Kidney tubule cell (primary cell): ENCODE measurements at regions not wholly inside any gene's neighbourhood (a gene's known extent, or its start where the extent isn't known, plus 50 kb on each side); places are given as distances from the start of the nearest gene placed in this dataset.

Experiments
- DNase-seq: peaks from one replicate; pipeline ENCODE4 v3.0.0-alpha.2; 2018; ENCODE audit warnings: low spot score

DNA sequence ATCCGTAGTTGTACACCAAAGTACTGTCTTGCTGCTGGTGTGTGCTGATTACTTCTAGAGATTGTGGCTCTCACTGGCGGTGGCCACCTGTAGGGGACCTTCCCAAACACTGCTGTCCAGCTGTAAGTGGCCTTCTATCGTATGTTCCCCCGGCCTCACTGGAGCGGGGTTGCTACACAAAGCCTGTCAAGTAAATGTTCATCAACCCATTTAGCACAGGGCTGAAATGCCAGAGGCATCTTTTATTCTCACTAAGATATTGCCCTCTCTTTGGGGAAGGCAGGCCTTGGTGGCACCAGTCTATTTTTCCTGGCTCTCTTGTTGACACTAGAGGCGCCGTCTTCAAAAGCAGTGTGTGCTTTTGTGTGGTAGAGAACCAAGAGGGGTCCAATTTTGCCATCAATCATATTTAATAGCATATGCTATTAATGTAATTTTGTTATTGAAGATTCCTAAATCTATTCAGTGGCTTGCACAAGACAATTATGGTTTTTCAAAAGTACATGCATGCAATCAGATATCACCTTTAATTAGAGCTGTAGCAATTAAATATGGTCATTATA, 514.4 kb upstream of the SALL1 start:
- no peak for DNase-seq

DNA sequence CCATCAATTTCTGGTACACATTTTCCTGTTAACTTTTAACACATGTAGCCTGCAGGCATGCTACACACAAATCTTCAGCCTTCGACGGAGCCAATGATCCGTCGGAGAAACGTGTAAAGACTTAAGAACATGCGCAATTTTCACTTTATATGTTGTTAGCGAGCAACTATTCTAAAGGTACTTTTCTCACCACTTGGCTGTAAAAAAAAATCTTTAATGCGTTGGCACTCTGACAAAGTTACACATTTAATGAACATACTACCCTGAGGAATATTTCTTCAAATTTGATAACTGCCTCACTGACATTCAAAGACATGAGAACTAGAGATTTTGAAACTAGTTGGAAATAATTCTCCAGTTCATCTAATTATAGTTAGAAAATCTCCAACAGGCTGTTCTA, 507.5 kb upstream of the SALL1 start:
- no peak for DNase-seq

DNA sequence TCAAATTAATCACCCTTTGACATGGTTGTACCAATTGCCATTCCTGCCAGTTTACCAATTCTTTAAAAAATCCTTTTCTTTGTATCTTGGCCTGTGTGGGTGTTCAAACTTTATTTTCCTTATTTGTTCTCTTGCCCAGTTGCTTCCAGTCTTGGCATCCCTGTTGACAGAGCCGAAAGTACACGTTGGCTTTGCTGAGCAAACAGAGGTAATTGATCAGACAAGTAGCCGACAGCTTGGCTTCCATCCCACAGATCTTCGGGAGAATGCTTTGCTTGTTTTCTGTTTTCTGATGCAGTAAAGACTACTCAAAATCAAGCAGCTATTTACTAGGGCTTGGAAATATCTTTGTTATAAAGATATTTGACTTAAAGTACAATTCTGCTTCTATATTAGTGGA, 506.8 kb upstream of the SALL1 start:
- no peak for DNase-seq

DNA sequence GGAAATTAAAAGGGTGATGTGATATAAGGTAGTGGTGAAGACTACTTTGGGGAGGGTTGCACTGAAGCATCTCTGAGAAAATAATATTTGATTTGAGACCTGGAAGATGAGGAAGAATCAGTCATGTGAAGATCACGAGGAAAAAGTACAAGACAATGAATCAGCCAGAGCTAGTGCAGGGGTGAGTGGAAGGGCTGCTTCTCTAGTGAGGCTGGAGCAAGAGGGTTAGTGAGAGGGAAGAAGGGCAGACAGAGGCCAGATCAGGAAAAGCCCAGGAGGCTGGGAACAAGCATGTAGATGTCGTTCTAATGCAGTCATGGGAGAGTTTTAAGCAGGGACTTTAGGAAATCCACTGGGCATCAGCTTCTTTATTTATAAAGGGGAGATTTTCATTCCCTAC, 504.2 kb upstream of the SALL1 start:
- peak; percentile 59 for DNase-seq

DNA sequence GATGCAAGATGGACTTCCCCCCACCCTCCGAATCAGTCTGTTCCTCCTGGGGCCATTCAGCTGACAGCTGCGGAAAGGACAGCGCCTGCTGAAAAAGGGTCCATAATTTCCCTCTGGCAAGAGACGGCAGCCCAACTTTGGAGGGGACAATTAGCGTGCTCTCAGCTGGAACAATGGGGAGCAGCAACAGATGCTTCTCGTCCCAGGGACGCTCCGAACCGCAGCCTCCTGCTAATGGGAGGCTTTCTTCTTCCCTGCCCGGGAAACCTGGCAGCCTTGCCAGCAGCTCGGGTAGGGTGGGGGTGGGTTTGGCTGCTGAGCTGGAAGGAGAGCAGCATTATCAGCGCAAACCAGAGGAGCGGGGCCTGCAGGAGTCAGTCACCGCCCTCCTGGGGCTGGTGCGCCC, 500.0 kb upstream of the SALL1 start:
- DNase-seq: no peak

DNA sequence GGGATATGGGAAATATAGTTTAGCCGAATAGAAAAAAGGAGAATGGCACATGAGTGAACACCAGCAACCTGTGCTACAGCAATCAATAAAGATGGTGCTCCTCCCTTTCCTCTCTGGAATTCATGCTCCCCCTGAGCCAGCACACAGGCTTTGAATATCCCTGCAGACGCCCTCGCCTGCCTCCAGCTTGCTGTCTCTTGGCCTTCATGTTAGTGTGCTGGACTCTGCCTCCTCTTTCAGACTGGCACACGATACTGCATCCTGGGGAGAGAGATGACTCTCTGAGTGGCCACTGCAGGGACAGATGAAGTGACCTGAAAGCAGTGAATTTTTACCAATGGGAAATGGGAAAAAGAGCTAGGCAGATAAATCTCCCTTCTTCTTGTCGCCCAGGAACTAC, 498.6 kb upstream of the SALL1 start:
- no peak for DNase-seq

DNA sequence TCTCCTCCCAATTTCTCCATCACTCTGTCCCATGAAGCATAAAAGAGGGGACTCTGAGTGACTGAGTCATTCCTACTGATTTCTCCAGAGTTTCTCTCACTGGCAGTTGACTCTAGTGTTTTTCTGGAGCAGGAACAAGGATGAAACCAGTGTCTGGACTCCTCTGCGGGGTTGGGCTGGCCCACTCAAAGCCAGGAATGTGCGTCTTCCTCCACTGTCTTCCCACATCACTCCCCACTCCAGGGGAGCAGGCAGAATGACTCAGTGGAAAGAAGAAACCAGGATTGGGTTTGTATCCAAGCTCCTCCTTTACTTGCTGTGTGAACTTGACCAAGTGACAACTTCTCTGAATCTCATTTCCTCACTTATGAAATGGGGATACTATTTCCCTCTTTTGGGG, 497.5 kb upstream of the SALL1 start:
- peak; percentile 41 for DNase-seq

DNA sequence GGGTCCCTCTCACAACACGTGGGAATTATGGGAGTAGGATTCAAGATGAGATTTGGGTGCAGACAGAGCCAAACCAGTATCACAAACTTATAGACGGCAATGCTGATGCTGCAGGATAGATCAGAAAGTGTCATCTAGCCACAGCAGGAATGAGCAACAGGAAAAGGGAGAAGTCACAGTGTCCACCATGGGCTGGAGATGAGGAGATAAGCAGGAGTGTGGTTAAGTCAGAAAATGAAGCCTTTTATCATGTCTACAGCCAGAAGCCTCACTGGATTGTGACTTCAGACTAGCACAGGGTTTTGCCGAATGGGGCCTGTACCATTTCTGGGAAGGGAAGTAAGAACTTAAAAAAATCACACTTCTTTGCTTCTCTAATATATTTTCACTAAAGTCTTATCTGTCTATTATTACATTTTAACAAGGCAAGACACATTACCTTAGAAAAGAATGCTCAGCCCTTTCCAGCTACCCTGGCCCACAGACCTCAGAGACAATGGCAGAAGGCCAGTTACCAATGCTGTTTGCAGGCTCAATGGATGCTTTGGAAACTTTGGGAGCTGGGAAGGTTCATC, 490.2 kb upstream of the SALL1 start:
- no peak for DNase-seq

DNA sequence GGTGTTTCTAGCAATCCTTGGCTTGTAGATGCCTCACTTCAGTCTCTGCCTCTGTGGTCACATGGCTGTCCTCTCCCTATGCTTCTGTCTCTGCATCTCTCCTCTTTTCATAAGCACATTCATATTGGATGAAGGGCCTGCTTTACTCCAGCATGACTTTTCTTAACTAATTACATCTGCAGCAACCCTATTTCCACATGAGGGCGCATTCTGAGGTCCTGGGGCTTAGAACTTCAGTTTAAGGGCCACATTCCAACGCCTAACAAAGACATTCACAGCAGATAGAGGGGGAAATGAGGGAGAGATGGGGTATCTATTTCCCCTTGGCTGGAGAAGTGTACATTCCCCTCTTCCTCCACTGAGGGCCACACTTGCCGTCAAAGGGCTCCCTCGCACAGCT, 489.1 kb upstream of the SALL1 start:
- DNase-seq: no peak

DNA sequence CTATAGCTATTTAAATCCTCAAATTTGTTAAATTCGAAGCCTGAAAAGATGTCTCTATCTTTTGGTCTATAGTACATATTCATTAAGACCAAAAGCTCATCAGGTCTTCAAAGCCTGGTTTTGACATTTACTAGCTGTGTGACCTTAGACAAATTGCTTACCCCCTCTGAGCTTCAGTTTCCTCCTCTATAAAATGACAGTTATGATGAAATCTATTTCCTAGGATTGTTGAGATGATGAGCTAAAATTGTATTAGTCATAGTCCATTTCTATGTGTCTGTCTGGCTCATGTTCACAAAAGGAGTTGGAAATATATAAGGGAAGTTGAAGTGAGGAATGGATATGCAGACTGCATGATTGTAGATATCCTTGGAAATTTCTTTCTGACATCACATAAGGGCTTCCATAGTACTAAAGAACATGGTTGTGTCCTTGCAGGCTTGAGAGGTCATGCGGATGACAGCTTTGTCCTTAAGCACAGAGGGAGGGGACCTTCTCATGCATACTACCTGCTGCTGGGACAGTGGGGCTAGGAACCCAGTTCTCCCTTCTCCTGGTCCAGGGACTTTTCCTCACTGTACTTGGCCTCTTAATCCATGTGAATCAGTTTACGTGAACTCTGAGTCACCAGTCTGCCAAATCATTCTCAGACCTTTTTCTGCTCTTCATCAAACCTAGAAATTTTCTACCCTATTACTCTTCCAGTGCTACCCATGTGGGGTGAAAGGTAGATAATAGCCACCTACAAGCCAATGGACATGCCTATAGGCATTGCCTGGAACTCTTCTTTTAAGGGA, 487.5 kb upstream of the SALL1 start:
- DNase-seq: peak; percentile 35

DNA sequence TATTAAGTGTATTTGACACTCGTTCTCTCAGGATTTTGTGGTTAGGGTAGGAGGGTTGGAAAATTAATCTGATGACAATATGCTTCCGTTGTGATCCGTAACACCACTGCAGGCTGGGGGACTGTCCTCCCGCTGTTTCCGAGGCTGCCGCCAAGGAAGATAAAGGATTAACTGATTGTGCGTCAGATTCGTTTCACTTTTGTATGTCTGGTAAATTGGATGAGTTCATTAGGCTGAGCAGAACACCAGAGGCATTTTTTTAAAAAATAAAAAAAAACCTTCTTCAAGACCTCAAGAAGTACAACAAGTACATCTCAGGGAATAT, 486.7 kb upstream of the SALL1 start:
- peak; percentile 59 for DNase-seq

DNA sequence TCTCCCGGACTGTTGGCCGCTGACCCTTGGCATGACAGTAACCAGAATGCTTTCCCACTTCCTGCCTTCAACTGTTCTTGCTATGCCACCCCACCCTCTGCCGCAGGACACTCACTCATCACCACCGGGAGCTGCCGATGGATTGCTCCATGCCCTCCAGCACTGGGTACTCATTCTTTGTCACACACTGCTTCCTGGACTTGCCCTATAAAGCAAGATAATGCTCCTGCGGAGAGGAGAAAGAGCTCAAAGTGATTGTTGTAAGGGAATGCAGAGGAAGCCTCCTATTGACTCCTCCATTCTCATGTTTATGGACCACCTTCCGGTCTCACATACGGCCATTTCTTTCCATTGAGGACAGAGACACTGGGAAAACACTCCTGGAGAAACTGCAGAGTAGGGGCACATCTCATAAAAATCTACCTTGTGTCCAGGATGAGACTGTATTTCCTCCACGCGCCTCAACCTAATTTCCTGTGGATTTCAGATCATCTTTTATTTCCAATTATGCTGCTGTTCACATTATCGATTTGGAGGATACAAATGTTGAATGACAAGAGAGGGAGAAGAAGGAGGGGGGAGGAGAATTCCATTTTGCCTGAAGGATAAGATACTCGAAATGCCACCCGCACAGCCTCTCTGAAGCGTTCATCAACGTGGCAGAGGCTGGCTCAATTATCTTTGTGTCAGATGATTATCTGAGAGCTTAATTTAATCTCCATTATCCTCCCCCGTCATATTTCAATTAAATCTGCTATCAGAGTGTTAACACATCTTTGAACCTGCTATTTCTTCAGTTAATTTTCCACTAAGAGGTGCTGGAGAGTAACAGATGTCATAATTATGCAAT, 486.1 kb upstream of the SALL1 start:
- DNase-seq: peak; percentile 81

DNA sequence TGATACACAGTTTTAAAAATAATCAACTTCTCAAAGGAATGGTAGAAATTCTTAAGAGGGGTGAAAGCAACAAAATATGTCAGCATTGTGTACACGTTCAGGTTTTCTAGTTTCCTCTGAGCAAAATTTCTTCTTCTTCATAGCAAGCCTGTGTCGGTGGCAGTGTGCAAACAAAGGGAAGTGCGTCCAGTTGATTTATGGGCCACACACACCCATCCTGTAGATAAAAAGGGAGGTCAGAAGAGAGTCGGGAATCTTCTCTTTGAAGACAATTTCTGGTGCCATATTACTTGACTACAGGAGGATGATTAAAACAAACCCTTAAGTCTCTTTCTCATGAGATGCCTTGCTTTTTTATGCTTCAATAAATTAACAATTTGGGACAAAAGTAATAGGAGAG, 484.1 kb upstream of the SALL1 start:
- no peak for DNase-seq

DNA sequence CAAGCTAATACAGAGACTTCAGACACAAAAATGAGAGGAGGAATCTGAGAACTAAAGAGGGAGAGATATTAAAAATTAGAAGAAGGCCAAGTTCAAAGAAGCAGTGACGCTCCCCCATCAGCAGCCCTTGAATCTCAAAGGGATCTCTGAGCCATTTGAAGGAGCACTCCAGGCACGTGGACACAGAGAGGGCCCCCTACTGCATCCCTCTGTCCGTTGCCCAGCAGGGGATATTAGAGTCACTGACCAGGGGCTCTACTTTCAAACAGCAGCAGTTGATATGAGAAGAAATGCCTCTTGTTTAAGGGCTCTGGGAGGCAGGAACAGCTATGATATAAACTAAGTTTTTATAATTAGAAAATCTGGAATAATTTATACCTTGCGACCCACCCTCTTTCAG, 479.0 kb upstream of the SALL1 start:
- no peak for DNase-seq

DNA sequence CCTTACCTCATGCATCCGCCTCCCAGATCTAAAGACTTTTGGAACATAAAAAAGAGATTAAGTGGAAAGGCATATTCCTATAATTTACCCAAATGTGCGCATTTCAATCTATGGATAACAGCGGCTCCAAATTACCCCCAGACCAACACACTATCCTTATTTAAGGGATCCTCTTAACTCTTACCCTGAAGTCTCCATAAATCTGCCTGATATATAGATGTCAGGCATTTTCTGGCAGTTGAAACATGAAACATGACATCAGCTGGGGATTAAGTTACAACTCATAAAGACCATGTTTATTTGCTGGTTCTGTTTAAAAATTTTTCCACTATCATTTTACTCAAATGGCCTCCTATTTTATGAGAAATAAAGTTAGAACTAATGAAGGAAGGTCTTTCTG, 478.5 kb upstream of the SALL1 start:
- no peak for DNase-seq

DNA sequence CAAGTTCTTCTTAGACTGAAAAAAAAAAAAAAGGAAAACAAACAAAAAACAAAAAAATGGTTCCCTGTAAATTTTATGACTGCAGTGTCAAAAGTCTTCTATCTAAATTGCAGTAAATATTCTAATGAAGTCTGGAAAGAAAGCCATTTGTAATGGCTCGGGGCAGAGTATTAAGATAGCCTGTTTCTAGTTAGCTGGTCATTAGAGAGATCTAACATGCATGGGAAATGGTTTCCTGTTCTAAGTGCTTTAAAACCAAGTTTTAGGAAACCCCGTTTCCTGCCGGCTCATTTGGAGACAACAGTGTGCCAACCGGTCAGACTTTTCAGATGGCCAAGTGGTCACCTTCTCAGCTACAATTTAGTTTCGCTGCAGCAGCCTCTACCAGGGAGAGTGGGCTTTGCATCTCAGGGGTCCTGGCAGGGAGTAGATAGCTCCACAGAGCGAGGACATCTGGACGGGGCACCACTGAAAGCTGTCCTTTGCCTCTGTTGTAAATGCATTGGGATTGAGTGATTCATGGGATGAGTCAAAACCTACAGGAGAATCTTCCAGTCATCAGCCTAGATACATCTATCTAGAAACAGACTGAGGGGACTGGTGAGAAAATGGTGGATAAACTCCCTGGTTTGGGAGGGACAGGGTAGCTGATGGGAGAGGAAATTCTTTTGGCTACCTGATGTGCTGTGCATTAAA, 473.2 kb upstream of the SALL1 start:
- DNase-seq: peak; percentile 28

DNA sequence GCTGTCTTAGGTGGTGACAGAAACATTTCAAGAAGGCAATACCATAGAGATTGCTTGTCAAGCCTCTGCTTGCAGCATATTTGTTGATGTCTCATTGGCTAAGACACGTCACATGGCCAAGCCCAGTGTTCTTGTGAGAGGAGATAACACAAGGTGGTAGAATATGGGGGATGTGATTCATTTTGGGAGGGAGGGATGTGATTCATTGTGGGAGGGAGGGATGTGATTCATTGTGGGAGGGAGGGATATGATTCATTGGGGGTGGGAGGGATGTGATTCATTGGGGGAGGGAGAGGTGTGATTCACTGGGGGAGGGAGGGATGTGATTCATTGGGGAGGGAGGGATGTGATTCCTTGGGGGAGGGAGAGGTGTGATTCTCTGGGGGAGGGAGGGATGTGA, 470.5 kb upstream of the SALL1 start:
- DNase-seq: no peak

DNA sequence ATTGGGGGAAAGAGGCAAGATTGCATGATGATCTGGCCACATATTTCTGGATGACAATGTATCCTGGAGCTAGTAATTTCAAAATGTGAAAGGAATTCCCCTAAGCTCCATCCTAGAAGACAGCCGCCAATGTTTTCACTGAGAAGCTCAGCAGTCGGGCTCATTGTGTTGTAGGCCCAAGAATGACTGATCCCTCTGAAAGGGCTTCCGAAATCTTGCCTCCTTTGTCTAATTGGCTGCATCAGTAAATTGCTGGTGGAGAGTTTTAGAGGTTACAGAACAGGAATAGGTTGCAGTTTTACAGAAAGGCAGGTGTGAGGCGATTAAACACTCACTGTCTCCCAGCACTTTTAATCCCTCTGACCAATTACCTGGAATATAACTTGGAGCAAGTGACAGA, 464.1 kb upstream of the SALL1 start:
- DNase-seq: no peak

DNA sequence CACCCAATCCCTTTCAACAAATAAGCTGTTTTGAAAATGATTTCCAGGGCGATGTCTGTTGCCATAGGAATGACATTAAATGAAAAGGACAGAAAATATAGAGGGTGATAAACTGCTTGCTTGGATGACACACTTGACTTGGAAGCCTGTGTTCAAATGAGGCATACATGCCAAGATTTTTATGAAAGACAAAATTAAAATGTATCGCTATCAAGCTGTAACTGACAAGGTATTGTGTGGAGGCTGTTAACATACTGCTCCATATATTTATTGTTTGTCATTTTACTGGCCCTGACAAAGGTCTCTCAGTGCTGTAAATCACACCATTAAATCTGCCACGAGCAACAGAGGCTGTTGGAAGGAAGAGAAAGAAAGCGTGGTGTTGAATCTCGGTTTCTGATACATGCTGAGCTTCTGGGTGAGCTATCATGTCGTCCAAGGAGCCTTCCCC, 456.2 kb upstream of the SALL1 start:
- DNase-seq: no peak

DNA sequence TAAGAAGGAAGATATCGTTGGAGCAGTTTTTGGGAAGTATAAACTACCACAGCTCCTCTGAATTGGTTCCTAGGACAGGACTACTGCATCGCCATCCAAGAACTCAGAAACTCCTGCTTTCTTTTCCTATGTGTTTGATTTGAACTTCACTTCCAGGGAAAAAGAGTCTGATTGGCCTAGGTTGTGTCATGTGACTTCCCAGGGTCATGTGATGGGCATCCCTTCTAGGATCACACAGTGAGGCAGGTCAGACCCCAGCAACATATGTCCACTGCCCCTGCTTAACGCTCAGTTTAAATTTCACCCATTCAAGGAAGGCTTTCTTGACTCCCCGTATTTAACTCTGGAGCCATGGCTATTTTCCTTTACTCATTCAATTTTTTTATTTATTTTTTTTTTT, 445.2 kb upstream of the SALL1 start:
- no peak for DNase-seq

DNA sequence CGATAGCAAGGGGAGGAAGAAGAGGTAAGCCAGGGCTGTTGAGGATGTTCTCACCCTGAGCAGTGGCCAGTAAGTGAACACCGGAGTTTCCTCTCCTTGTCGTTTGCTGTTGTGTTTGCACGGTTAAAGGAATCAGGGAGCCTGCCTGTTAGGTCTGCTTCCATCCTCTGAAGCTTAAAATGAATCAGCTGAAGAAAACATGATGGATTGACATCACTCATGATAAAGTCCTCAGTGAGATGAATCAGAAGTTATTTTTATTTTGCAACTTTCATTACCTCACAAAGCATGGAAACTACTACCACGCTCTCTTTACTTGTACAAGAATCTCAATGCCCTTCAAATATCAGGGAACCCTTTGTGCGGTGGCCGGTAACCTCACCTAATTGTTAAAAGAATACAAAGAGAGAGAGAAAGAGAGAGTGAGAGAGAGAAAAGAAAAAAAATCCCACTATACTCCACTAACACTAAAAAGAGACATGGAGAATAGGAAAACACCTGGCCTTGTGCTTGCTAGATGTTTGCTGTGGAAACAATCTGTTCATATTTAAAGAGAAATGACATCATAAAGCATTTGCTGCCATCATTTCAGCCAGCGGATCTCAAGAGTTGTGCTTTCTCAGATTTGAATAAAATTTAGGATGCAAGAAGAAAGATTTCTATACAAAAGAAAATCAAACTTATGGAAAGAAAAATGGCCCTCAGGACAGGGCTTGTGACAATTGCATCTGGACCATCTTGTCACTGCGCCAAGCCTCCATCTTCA, 441.6 kb upstream of the SALL1 start:
- peak; percentile 49 for DNase-seq
